Astrocyte (in vitro differentiated cells and primary cell): ENCODE measurements at regions not wholly inside any gene's neighbourhood (a gene's known extent, or its start where the extent isn't known, plus 50 kb on each side); places are given as distances from the start of the nearest gene placed in this dataset.

Experiments
- DNase-seq: peaks from one replicate; pipeline ENCODE4 v3.0.0-alpha.2; 2010; ENCODE audit warnings: low read depth
- FAIRE-seq: peaks from 2 replicates; lab custom pipeline; 2011; peaks lifted over from hg19 to GRCh38; lab: Jason Lieb, UNC
- H2AFZ ChIP-seq: 2 replicates; pipeline ENCODE4 v1.6.0; 2012; ENCODE audit warnings: low read depth, low read length, inconsistent platforms
- H3K27ac ChIP-seq: 2 replicates; pipeline ENCODE4 v1.5.1; 2011; ENCODE audit warnings: low read depth, low read length, inconsistent platforms
- H3K27me3 ChIP-seq: 2 replicates; pipeline ENCODE4 v1.6.0; 2011; ENCODE audit warnings: low read length, inconsistent platforms; ENCODE audit not compliant: insufficient read depth
- H3K36me3 ChIP-seq: 2 replicates; pipeline ENCODE4 v1.5.1; 2011; ENCODE audit warnings: low read length, inconsistent platforms; ENCODE audit not compliant: insufficient read depth
- H3K4me1 ChIP-seq: 2 replicates; pipeline ENCODE4 v1.5.1; 2011; ENCODE audit warnings: low read length, inconsistent platforms; ENCODE audit not compliant: insufficient read depth
- H3K4me2 ChIP-seq: 2 replicates; pipeline ENCODE4 v1.6.0; 2012; ENCODE audit warnings: low read length, inconsistent platforms
- H3K4me3 ChIP-seq: 2 replicates; pipeline ENCODE4 v1.5.1; 2011; ENCODE audit warnings: low read depth, mild to moderate bottlenecking, low read length, inconsistent platforms; ENCODE audit not compliant: insufficient read depth
- H3K79me2 ChIP-seq: 2 replicates; pipeline ENCODE4 v1.6.0; 2012; ENCODE audit warnings: mild to moderate bottlenecking, low read length, inconsistent platforms; ENCODE audit not compliant: insufficient read depth
- H3K9ac ChIP-seq: 2 replicates; pipeline ENCODE4 v1.6.0; 2012; ENCODE audit warnings: mild to moderate bottlenecking, low read length, inconsistent platforms
- H3K9me3 ChIP-seq: 2 replicates; pipeline ENCODE4 v1.5.1; 2012; ENCODE audit warnings: low read depth, mild to moderate bottlenecking, low read length, inconsistent platforms; ENCODE audit not compliant: insufficient read depth
- H4K20me1 ChIP-seq: 2 replicates; pipeline ENCODE4 v1.6.0; 2012; ENCODE audit warnings: low read length, inconsistent platforms; ENCODE audit not compliant: insufficient read depth
- H3K27ac Mint-ChIP-seq: one replicate; pipeline ENCODE4 v1.8.0; 2021; ENCODE audit warnings: mild to moderate bottlenecking, mixed read lengths; ENCODE audit not compliant: unreplicated experiment
- H3K27me3 Mint-ChIP-seq: one replicate; pipeline ENCODE4 v1.8.0; 2021; ENCODE audit warnings: low read depth, mixed read lengths; ENCODE audit not compliant: unreplicated experiment
- H3K36me3 Mint-ChIP-seq: one replicate; pipeline ENCODE4 v1.8.0; 2021; ENCODE audit warnings: low read depth, mixed read lengths; ENCODE audit not compliant: unreplicated experiment
- H3K4me1 Mint-ChIP-seq: one replicate; pipeline ENCODE4 v1.8.0; 2021; ENCODE audit warnings: low read depth, mixed read lengths; ENCODE audit not compliant: unreplicated experiment
- H3K4me3 Mint-ChIP-seq: one replicate; pipeline ENCODE4 v1.8.0; 2021; ENCODE audit warnings: mild to moderate bottlenecking, moderate library complexity, mixed read lengths; ENCODE audit not compliant: unreplicated experiment
- H3K9me3 Mint-ChIP-seq: one replicate; pipeline ENCODE4 v1.8.0; 2021; ENCODE audit warnings: mild to moderate bottlenecking, mixed read lengths; ENCODE audit not compliant: unreplicated experiment
- EZH2 ChIP-seq: IDR thresholded peaks from 2 replicates; pipeline ENCODE4 v1.6.1; 2012; ENCODE audit warnings: mild to moderate bottlenecking, low read length, inconsistent platforms; ENCODE audit not compliant: insufficient read depth
- TF ChIP-seq, protein P1 (sequence below): IDR thresholded peaks from 2 replicates; pipeline ENCODE4 v1.5.1; 2011; ENCODE audit warnings: low read depth, mild to moderate bottlenecking, inconsistent platforms, low read length, moderate library complexity; ENCODE audit not compliant: insufficient read depth

- FAIRE-seq = no peak
- peaks cover 11% of the 10 kb centered on the region for H3K9me3 Mint-ChIP-seq
- no peaks in the 10 kb centered on the region for H3K36me3 ChIP-seq
These were observed 1079.4 kb downstream of the AACS start for GRCh38 chr12:126144603-126145002.

DNA sequence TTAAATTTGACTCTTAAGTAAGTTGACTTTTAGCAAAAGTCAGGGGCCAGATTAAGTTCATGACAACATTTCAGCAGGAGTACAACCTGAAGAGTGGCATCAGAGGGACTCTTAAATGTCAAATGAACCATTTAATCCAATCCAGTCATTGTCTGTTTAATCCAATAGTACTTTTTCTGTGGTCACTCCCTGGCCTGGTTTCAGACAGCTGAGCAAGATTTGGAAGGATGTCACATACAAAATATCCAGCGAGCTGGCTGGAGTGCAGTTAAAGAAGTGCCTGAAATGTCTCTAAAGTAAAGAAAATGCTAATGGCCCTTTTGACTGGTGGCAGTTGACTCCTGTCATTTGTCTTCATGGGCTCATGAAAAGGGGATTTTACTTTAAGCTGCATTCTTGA lies 1082.1 kb downstream of the AACS start:
- Mint-ChIP-seq H3K9me3 (peaks cover 7% of the 10 kb centered on the region), H3K27me3 (no peaks in the 10 kb centered on the region), H3K4me1 (no peaks in the 10 kb centered on the region), H3K4me3 (no peak overlapping the region), H3K27ac (no peak overlapping the region), H3K36me3 (no peaks in the 10 kb centered on the region)
- H3K4me2 ChIP-seq = no peak overlapping the region
- H3K4me3 ChIP-seq = no peak overlapping the region
- no peak overlapping the region for H3K27ac ChIP-seq
- FAIRE-seq (no peak), DNase-seq (no peak)
- H3K79me2 ChIP-seq = no peaks in the 10 kb centered on the region
- no peak overlapping the region for H3K9ac ChIP-seq
- TF ChIP-seq EZH2 = no peak
- TF ChIP-seq, protein P1, sequence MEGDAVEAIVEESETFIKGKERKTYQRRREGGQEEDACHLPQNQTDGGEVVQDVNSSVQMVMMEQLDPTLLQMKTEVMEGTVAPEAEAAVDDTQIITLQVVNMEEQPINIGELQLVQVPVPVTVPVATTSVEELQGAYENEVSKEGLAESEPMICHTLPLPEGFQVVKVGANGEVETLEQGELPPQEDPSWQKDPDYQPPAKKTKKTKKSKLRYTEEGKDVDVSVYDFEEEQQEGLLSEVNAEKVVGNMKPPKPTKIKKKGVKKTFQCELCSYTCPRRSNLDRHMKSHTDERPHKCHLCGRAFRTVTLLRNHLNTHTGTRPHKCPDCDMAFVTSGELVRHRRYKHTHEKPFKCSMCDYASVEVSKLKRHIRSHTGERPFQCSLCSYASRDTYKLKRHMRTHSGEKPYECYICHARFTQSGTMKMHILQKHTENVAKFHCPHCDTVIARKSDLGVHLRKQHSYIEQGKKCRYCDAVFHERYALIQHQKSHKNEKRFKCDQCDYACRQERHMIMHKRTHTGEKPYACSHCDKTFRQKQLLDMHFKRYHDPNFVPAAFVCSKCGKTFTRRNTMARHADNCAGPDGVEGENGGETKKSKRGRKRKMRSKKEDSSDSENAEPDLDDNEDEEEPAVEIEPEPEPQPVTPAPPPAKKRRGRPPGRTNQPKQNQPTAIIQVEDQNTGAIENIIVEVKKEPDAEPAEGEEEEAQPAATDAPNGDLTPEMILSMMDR = no peak
- H3K4me1 ChIP-seq = no peaks in the 10 kb centered on the region
- no peak overlapping the region for H2AFZ ChIP-seq
- H3K9me3 ChIP-seq = no peaks in the 10 kb centered on the region
- H4K20me1 ChIP-seq = no peaks in the 10 kb centered on the region
- no peaks in the 10 kb centered on the region for H3K27me3 ChIP-seq
- no peaks in the 10 kb centered on the region for H3K36me3 ChIP-seq

More at GRCh38 chr12:126144603-126145002, 1079.4 kb downstream of the AACS start:
- H3K4me1 ChIP-seq = no peaks in the 10 kb centered on the region
- no peak overlapping the region for H3K4me3 Mint-ChIP-seq
- no peaks in the 10 kb centered on the region for H4K20me1 ChIP-seq
- no peaks in the 10 kb centered on the region for H3K9me3 ChIP-seq
- no peak overlapping the region for H3K27ac ChIP-seq
- no peaks in the 10 kb centered on the region for H3K36me3 Mint-ChIP-seq
- TF ChIP-seq EZH2 = no peak
- TF ChIP-seq, protein P1 = no peak
- no peak overlapping the region for H3K27ac Mint-ChIP-seq
- H3K9ac ChIP-seq = no peak overlapping the region
- no peaks in the 10 kb centered on the region for H3K4me1 Mint-ChIP-seq
- H3K27me3 ChIP-seq = no peaks in the 10 kb centered on the region
- H2AFZ ChIP-seq = no peak overlapping the region
- no peak overlapping the region for H3K4me3 ChIP-seq
- no peaks in the 10 kb centered on the region for H3K79me2 ChIP-seq
- H3K4me2 ChIP-seq = no peak overlapping the region
- no peak for DNase-seq
- no peaks in the 10 kb centered on the region for H3K27me3 Mint-ChIP-seq

DNA sequence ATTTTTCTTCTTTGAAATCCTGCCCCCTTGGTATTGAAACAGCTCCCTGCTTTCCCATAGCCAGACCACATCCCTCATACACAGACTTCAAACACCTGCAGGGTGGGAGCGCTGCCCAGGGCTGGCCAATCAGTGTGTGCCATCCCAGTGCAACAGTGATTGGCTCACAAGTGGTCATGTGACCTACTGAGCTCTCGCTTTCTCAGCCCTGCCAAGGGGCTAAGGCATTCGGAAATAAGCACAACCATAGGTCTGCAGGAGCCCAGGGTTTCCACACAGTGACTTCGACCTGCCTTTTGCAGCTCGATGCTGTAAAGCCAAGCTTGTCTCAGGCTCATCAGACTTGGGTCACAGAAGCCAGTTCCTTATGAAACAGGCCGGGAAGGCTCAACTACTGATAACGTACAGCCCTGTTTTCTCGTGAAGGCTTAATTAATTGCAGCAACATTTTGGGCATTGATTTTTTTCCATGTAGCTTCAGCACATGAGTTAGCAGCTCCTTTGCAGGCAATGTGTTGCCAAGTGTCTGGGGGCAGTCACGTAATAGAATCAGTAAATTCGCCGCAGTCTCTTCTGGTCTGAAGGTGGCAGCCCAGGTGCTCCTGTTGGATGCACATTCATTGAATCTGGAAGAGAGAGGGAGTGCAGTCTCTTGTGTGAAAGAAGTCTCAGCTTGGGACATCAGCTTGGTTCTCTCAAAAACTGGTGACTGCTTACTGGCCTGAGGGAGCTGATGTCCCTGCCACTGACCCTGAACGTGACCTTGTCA lies 1091.8 kb downstream of the AACS start:
- TF ChIP-seq, protein P1 = no peak
- TF ChIP-seq EZH2 = no peak
- peaks cover 4% of the 10 kb centered on the region for H3K9me3 Mint-ChIP-seq
- no peak for DNase-seq

More for the DNA sequence above, 1091.8 kb downstream of the AACS start:
- Histone ChIP-seq H3K79me2 (no peaks in the 10 kb centered on the region), H3K4me1 (no peaks in the 10 kb centered on the region), H3K27ac (no peak overlapping the region), H3K36me3 (no peaks in the 10 kb centered on the region), H3K27me3 (no peaks in the 10 kb centered on the region), H4K20me1 (no peaks in the 10 kb centered on the region), H3K9me3 (peaks cover 5% of the 10 kb centered on the region), H2AFZ (no peak overlapping the region), H3K4me2 (no peak overlapping the region), H3K9ac (no peak overlapping the region), H3K4me3 (no peak overlapping the region)
- Mint-ChIP-seq H3K27me3 (no peaks in the 10 kb centered on the region), H3K4me1 (no peaks in the 10 kb centered on the region), H3K27ac (no peak overlapping the region), H3K36me3 (no peaks in the 10 kb centered on the region), H3K4me3 (no peak overlapping the region)
- FAIRE-seq = no peak
